Heart left ventricle (tissue), 13 donors: ENCODE measurements at regions not wholly inside any gene's neighbourhood (a gene's known extent, or its start where the extent isn't known, plus 50 kb on each side); places are given as distances from the start of the nearest gene placed in this dataset.

Experiments used
- POLR2A ChIP-seq, 2 donors: fragments of 450-650 bp; IDR thresholded peaks; one replicate each; pipeline ENCODE4 v1.6.1; 2017; ENCODE audit warnings: antibody characterized with exemption in 2 of 2, mild to moderate bottlenecking in 2 of 2, moderate library complexity in 2 of 2
- TF ChIP-seq, protein P1 (sequence below), 12 donors: fragments of 200-600 bp; sonication (generic) in 4 of 12; IDR thresholded peaks; one replicate each; pipeline versions ENCODE4 v1.5.0 to v1.8.0; 2018 to 2022; ENCODE audit warnings: antibody characterized with exemption in 12 of 12, mild to moderate bottlenecking in 5 of 12
- donor health status: ischemic (EF 13 %, LVEDD 7.1; RV severe dilation, severe dysfunction).
- donor health status: DM: no; HTN: yes; CAD: no.
- donor health status: DM: no; HTN: no; CAD: no.
- donor health status: ischemic (EF 25% LVEDD 6.9; RV normal size, moderate dysfunction).
- donor health status: ischemic (EF 25% LVEDD 5.7; RV mildly dilated, moderate dysfunction).
- donor health status: ischemic (EF 35%, LVEDD 5.7; RV mildly dilated, moderate dysfunction).
- donor health status: nonischemic (EF 11% LVEDD 7.7; RV severe dilation, severe dysfunction).
- donor health status: DM: yes; HTN: yes; CAD: no.
- donor health status: PGD.
- donor health status: ischemic (EF 29% LVEDD 5.4; RV normal size, mild dysfunction).
- donor health status: nonischemic (EF 23%, LVEDD 6.1; RV moderate dilation, normal function).

DNA sequence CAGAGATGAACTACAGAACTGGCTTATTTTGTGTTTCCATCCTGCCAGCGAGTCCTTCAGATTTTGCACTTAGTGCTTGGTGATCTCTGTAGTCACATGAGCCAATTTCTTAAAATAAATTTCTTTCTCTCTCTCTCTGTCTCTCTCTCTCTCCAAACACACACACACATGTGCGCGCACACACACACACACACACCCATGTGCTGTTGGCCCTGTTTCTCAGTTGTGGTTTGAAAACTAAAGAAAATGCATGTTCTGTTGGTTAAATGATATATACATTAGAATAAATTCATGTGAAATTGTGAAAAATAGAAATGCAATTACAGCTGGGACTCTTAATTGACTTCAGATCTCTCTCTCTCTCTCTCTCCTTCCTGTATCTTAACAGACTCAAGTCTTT lies 399.3 kb downstream of the FAT4 start:
- no peak for TF ChIP-seq POLR2A (IDR thresholded peaks at IDR 0.05)
- TF ChIP-seq, protein P1, sequence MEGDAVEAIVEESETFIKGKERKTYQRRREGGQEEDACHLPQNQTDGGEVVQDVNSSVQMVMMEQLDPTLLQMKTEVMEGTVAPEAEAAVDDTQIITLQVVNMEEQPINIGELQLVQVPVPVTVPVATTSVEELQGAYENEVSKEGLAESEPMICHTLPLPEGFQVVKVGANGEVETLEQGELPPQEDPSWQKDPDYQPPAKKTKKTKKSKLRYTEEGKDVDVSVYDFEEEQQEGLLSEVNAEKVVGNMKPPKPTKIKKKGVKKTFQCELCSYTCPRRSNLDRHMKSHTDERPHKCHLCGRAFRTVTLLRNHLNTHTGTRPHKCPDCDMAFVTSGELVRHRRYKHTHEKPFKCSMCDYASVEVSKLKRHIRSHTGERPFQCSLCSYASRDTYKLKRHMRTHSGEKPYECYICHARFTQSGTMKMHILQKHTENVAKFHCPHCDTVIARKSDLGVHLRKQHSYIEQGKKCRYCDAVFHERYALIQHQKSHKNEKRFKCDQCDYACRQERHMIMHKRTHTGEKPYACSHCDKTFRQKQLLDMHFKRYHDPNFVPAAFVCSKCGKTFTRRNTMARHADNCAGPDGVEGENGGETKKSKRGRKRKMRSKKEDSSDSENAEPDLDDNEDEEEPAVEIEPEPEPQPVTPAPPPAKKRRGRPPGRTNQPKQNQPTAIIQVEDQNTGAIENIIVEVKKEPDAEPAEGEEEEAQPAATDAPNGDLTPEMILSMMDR (IDR thresholded peaks at IDR 0.05): no peak
